Fibroblast of skin of scalp (primary cell): ENCODE measurements at regions not wholly inside any gene's neighbourhood (a gene's known extent, or its start where the extent isn't known, plus 50 kb on each side); places are given as distances from the start of the nearest gene placed in this dataset.
A peak's percentile ranks its signal among the peaks of the same experiment; 100 is the strongest.
"Not testable (repeated sequence)": the region's sequence is repeated elsewhere in the genome, so short reads cannot be mapped to it uniquely, and the experiment has no call there.

Experiments
- DNase-seq: peaks from one replicate; pipeline ENCODE4 v3.0.0-alpha.2; 2013

- not testable (repeated sequence) for DNase-seq
Observed at GRCh38 chr13:81102066-81102465, 761.1 kb upstream of the SPRY2 start.

- DNase-seq = no peak
Observed at GRCh38 chr13:81089371-81090157, 748.6 kb upstream of the SPRY2 start.

DNA sequence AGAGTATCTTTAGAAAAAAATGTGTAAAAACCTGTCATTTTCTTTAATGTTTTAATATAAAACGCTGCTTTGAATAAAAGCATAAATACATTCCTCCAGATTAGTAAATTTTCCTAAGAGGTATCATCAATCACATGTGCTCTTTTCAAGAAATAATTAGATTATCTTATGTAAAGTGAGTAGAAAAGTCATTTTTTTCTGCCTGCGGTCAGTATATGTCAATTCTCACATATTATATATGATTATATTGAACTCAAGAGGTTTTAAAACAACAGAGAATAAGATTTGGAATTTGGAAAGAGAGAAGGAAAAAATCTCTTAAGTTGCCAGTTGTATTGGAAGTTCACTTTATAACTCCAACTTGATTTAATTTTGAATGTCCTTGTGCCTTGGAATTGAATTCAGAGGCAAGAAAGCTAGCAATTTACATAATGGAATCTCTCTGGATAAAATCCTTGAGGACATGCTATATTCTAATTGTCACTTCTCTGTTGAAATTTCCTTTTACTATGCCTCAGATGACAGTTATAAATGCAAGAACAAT, 740.1 kb upstream of the SPRY2 start:
- no peak for DNase-seq

GRCh38 chr13:81078048-81078447, 737.1 kb upstream of the SPRY2 start:
- DNase-seq = no peak

GRCh38 chr13:81069822-81070221, 728.9 kb upstream of the SPRY2 start:
- DNase-seq = not testable (repeated sequence)

DNA sequence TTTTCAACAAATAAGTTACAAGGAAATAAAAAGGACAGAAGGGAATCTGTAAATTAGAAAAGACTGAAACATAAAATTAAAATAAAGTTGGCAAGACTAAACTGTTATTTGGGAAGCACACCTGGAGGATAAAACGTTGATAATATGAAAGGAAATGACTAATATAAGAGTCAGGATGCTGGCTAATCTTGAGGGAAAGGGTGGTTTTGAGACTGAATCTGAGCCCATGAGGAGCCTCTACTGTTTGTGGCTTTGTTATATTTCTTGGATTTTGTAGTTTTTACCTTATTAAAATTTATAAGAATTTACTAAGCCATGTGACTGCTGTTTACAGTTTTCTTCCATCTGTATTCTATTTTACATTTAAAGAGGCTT, 718.0 kb upstream of the SPRY2 start:
- DNase-seq = no peak

DNA sequence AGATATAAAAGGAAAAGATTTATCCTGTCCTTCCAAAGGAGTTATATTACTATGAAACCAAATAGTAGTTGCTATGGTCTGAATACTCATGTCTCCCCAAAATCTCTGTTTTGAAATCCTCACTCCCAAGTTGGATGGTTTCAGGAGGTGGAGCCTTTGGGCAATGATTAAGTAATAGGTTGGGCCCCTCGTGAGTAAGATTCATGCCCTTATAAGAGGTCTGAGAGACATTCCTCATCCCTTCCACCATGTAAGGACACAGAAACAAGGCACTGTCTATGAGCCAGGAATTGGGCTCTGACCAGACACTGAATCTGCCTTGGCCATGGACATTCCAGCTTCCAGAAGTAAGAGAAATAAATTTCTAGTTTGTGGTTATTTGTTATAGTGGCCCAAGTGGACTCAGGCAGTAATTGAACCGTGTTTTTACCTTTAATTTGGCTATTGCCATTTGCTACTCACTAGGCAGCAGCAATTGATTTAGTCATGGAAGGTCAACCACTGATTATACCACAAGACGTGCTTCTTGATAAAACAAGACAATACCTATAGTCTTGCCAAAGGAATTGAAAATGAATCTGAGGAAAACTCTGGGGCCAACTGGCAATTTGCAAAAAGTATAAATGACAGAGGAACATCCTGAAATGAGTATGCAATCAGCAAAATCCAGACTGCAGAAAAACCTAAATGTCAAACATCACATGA, 717.4 kb upstream of the SPRY2 start:
- DNase-seq = no peak

DNA sequence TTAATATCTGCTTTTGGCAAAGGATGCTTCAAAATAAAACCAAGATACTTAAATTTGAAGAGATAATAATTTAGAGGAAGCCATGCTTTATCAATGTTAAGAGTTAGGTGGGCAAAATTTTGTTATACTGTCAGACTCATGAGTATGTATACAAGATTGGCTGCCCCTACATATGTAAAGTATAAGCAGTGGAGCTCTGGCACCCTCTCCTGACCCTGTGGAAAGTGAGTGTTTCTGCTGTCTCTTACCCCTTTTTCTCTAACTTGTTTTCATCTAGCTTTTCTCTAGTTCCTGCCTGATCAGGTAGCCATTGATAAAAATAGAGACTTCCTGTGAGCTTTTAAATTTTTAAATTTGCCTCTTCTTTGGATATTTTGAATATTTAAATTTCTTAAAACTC, 710.9 kb upstream of the SPRY2 start:
- DNase-seq = no peak

- no peak for DNase-seq
Observed at GRCh38 chr13:81048026-81048461, 707.1 kb upstream of the SPRY2 start.

DNA sequence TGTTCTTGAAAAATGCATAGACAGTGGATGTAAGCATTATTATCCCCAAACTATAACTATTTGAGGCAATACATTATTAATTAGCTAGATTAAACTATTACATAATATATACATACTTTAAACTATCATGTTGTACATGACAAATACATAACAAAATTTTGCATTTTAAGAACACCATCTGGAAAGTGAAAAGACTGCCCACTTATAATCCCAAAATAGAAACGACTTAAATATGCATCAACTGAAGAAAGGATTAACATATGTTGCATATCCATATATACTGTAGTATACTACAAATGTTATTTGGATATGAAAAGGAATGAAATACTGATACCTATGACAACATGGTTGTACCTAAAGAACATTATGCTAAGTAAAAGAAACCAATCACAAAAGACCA, 700.8 kb upstream of the SPRY2 start:
- no peak for DNase-seq

DNA sequence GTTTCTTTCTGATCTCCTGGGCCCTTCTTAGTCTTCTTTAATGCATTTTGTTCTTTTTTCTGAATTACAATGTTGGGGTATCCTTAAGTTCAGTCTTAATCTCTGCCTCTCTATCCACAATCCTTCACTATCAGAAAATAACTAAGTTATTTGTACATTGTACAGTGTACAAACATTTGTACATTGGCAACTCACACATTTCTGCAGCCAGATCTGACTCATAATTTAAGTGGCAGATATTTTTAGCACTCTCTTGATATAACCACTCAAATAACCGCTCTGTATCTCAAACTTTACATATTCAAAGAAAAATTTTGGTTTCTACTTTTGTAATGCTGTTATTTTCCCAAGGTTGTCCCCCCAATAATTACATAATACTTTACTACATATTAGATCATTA, 691.1 kb upstream of the SPRY2 start:
- no peak for DNase-seq

GRCh38 chr13:81025091-81025490, 684.2 kb upstream of the SPRY2 start:
- DNase-seq = no peak

DNA sequence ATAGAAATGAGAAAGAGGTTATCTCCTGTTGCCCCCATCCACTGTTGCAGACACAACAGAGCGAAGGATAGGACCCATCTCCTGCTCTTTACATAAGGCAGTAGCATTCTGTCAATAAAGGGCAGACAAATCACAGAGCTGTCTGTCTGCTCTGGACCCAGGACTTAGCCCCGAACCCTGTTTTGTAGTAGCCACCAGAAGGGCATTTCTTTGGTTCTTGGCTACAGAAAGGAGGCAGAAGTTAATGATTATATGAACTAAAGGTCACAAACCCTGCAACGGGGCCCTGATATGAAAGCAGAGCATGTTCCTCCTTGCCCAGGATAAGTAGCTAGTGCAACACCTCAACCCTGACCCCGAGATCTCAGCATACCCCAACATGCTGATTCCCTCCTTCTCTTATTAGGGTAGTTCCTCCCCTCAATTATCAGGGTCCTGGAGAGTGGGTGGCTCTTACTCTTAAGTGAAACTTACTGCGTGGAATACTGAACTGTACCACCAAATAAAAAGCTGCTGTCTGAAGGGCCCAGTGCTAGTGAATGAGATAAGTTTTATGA, 680.4 kb upstream of the SPRY2 start:
- no peak for DNase-seq

DNA sequence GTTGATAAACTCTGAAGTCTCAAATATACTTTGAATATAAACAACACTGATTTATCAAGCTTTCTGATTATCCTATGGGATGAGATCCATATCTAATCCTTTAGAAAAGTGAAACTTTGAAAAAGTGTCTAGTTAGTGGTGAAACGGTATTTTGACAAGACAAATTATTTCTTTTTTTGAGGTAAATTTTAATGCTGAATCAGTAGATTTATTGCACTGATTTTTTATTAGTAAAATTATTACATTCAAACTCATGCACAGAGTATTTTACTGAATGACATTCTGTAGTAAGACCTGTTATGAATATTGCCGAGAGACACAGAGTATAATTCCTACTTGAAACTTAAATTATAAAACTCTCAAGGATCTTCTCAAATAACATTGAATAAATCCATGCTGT, 679.1 kb upstream of the SPRY2 start:
- no peak for DNase-seq

GRCh38 chr13:81018936-81019335, 678.0 kb upstream of the SPRY2 start:
- DNase-seq = no peak

DNA sequence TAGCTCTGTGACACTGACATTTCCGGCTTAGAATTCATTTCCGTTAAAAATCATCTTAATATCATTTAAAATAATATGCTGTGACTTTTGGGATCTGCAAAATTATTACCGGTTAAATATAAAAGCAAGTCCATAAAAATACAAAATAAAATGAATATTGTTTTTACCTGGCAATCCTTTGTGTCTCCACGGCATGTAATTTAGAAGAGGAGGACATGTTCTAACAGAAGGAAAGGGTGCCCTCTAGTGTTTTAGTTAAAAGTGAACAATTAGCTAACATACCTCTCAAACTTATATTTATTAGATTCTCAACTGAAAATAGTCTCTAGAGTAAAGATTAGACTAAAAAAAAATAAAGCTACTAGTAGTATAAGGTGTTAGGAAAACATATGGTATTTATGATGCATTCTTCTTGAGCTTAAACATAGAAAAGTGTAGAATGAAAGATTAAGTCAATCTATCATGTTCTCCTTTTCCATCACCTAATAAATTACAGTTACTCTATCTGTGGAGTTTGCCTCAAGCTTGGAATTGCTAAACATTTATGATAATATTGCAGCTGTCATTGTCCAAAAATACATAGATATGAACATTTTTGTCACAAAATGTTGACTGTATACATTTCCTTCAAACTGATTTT, 676.7 kb upstream of the SPRY2 start:
- peak; percentile 44 for DNase-seq

- DNase-seq = no peak
Observed at GRCh38 chr13:81012031-81012430, 671.1 kb upstream of the SPRY2 start.

- DNase-seq = peak; percentile 22
Observed at GRCh38 chr13:81001828-81002385, 661.0 kb upstream of the SPRY2 start.

GRCh38 chr13:80998603-80999002, 657.7 kb upstream of the SPRY2 start:
- DNase-seq = not testable (repeated sequence)

DNA sequence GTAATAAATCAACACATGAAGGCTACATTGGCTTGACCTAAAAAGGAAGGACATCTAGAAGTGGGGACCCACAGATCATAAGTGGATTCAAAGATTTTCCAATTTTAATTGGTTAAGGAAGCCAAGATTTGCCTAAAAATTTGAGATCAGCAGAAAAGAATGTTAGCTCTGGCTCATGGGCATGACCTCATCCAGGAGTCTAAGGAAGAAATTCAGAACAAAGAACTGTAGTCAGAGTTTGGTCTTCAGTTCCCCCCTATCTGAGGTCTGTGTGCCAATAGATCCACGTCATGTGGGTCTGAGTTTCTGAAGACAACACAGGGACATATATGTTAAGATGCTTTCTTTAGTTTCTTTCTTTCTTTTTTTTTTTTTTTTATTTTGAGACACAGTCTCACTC, 648.8 kb upstream of the SPRY2 start:
- no peak for DNase-seq

GRCh38 chr13:80989241-80989640, 648.3 kb upstream of the SPRY2 start:
- DNase-seq = no peak

GRCh38 chr13:80988391-80989151, 647.6 kb upstream of the SPRY2 start:
- DNase-seq = no peak
